H9 (cell line): ENCODE measurements at regions not wholly inside any gene's neighbourhood (a gene's known extent, or its start where the extent isn't known, plus 50 kb on each side); places are given as distances from the start of the nearest gene placed in this dataset.

Experiments used
- DNase-seq: peaks from one replicate; pipeline ENCODE4 v3.0.0-alpha.2; 2017
- H2AFZ ChIP-seq: one replicate; pipeline ENCODE4 v1.6.1; 2013; ENCODE audit warnings: mild to moderate bottlenecking, low read length, control low read depth, moderate library complexity
- H2AK5ac ChIP-seq: 2 replicates; pipeline ENCODE4 v1.6.1; 2013; ENCODE audit warnings: low read length, control low read depth, mixed read lengths; ENCODE audit not compliant: insufficient read length
- H2BK120ac ChIP-seq: one replicate; pipeline ENCODE4 v1.6.1; 2013; ENCODE audit warnings: low read depth, mild to moderate bottlenecking, low read length, control low read depth, inconsistent platforms; ENCODE audit not compliant: poor library complexity, severe bottlenecking
- H2BK12ac ChIP-seq: 2 replicates; pipeline ENCODE4 v1.6.1; 2013; ENCODE audit warnings: low read length, control low read depth, mixed read lengths, low read depth; ENCODE audit not compliant: insufficient read length
- H2BK15ac ChIP-seq: 2 replicates; pipeline ENCODE4 v1.6.1; 2013; ENCODE audit warnings: low read depth, low read length, control low read depth
- H2BK20ac ChIP-seq: one replicate; pipeline ENCODE4 v1.6.1; 2013; ENCODE audit warnings: low read depth, mild to moderate bottlenecking, low read length, control low read depth, inconsistent platforms; ENCODE audit not compliant: poor library complexity, severe bottlenecking
- H2BK5ac ChIP-seq: 2 replicates; pipeline ENCODE4 v1.6.1; 2013; ENCODE audit warnings: low read length, control low read depth, mixed read lengths; ENCODE audit not compliant: insufficient read length
- H3K14ac ChIP-seq: 2 replicates; pipeline ENCODE4 v1.6.1; 2013; ENCODE audit warnings: low read length, control low read depth; ENCODE audit not compliant: insufficient read depth
- H3K18ac ChIP-seq: 2 replicates; pipeline ENCODE4 v1.6.1; 2013; ENCODE audit warnings: low read depth, mild to moderate bottlenecking, mixed read lengths, low read length, control low read depth; ENCODE audit not compliant: insufficient read length
- H3K23ac ChIP-seq: 2 replicates; pipeline ENCODE4 v1.6.1; 2013; ENCODE audit warnings: low read length, control low read depth, mixed read lengths, low read depth; ENCODE audit not compliant: insufficient read length
- H3K23me2 ChIP-seq: 2 replicates; pipeline ENCODE4 v1.6.1; 2013; ENCODE audit warnings: low read depth, mild to moderate bottlenecking, mixed read lengths, low read length, control low read depth; ENCODE audit not compliant: insufficient read length, poor library complexity, severe bottlenecking
- H3K27ac ChIP-seq: 2 replicates; pipeline ENCODE4 v1.5.1; 2013; ENCODE audit warnings: low read length, control low read depth, mixed read lengths, low read depth; ENCODE audit not compliant: insufficient read length
- H3K27me3 ChIP-seq: 2 replicates; pipeline ENCODE4 v1.6.1; 2013; ENCODE audit warnings: low read length, control low read depth, inconsistent platforms; ENCODE audit not compliant: insufficient read depth
- H3K4ac ChIP-seq: 2 replicates; pipeline ENCODE4 v1.6.1; 2013; ENCODE audit warnings: low read depth, mild to moderate bottlenecking, control low read depth, inconsistent platforms, low read length, moderate library complexity
- H3K4me1 ChIP-seq: 2 replicates; pipeline ENCODE4 v1.6.1; 2013; ENCODE audit warnings: low read length, control low read depth, inconsistent platforms; ENCODE audit not compliant: insufficient read depth
- H3K4me2 ChIP-seq: 2 replicates; pipeline ENCODE4 v1.6.1; 2013; ENCODE audit warnings: low read length, control low read depth, mixed read lengths; ENCODE audit not compliant: insufficient read length, insufficient read depth
- H3K56ac ChIP-seq: 2 replicates; pipeline ENCODE4 v1.6.1; 2013; ENCODE audit warnings: low read depth, mild to moderate bottlenecking, mixed read lengths, low read length, control low read depth; ENCODE audit not compliant: insufficient read length
- H3K79me1 ChIP-seq: 2 replicates; pipeline ENCODE4 v1.6.1; 2013; ENCODE audit warnings: low read depth, mild to moderate bottlenecking, moderate library complexity, low read length, control low read depth, inconsistent platforms; ENCODE audit not compliant: insufficient read depth, poor library complexity, severe bottlenecking
- H3K79me2 ChIP-seq: 2 replicates; pipeline ENCODE4 v1.6.1; 2013; ENCODE audit warnings: low read length, control low read depth, inconsistent platforms; ENCODE audit not compliant: insufficient read depth
- H3K9ac ChIP-seq: 2 replicates; pipeline ENCODE4 v1.6.1; 2013; ENCODE audit warnings: low read length, control low read depth, mixed read lengths; ENCODE audit not compliant: insufficient read length; ENCODE audit errors: extremely low read depth
- H3K9me3 ChIP-seq: one replicate; pipeline ENCODE4 v1.6.1; 2013; ENCODE audit warnings: low read depth, low read length, inconsistent platforms; ENCODE audit not compliant: control insufficient read depth
- H3T11ph ChIP-seq: one replicate; pipeline ENCODE4 v1.6.1; 2013; ENCODE audit warnings: mild to moderate bottlenecking, low read length, control low read depth, inconsistent platforms
- H4K20me1 ChIP-seq: one replicate; pipeline ENCODE4 v1.6.1; 2013; ENCODE audit not compliant: control insufficient read depth, insufficient read length, insufficient read depth
- H4K5ac ChIP-seq: 2 replicates; pipeline ENCODE4 v1.6.1; 2013; ENCODE audit warnings: low read depth, mild to moderate bottlenecking, mixed read lengths, low read length, control low read depth; ENCODE audit not compliant: insufficient read length
- H4K8ac ChIP-seq: replicated peaks from 2 replicates; pipeline ENCODE4 v1.6.1; 2013; ENCODE audit warnings: low read length, control low read depth, mixed read lengths, low read depth; ENCODE audit not compliant: insufficient read length
- H4K91ac ChIP-seq: 2 replicates; pipeline ENCODE4 v1.6.1; 2013; ENCODE audit warnings: low read depth, mild to moderate bottlenecking, moderate library complexity, mixed read lengths, low read length, control low read depth; ENCODE audit not compliant: insufficient read length
- H3K27ac Mint-ChIP-seq, 3 experiments: 2 replicates in 2 of 3; 3 replicates in 1 of 3; pipeline ENCODE4 v1.8.0; 2020 to 2021; ENCODE audit warnings: mixed read lengths in 3 of 3, mild to moderate bottlenecking in 1 of 3, moderate library complexity in 1 of 3
- H3K27me3 Mint-ChIP-seq: 2 replicates; pipeline ENCODE4 v1.8.0; 2021; ENCODE audit warnings: low read depth, mild to moderate bottlenecking, moderate library complexity, mixed read lengths
- H3K36me3 Mint-ChIP-seq, 3 experiments: 2 replicates in 2 of 3; 3 replicates in 1 of 3; pipeline ENCODE4 v1.8.0; 2020 to 2021; ENCODE audit warnings: low read depth in 3 of 3, mixed read lengths in 3 of 3; ENCODE audit not compliant: insufficient read depth in 1 of 3
- H3K4me1 Mint-ChIP-seq, 2 experiments: 2 replicates each; pipeline ENCODE4 v1.8.0; 2020; ENCODE audit warnings: mixed read lengths in 2 of 2
- H3K4me3 Mint-ChIP-seq, 2 experiments: 2 replicates in 1 of 2; 3 replicates in 1 of 2; pipeline ENCODE4 v1.8.0; 2020 to 2021; ENCODE audit warnings: mild to moderate bottlenecking in 2 of 2, mixed read lengths in 2 of 2, moderate library complexity in 1 of 2
- H3K9me3 Mint-ChIP-seq, 2 experiments: 2 replicates in 1 of 2; 3 replicates in 1 of 2; pipeline ENCODE4 v1.8.0; 2020; ENCODE audit warnings: mild to moderate bottlenecking in 2 of 2, mixed read lengths in 2 of 2, moderate library complexity in 1 of 2
- TF ChIP-seq, protein P1 (sequence below): fragments of 200-600 bp; sonication (generic); conservative IDR thresholded peaks from 3 replicates; pipeline ENCODE4 v1.8.0; 2021; ENCODE audit warnings: antibody characterized with exemption, mild to moderate bottlenecking

- Histone ChIP-seq H2AFZ (no peak overlapping the region), H2BK20ac (no peak overlapping the region), H2BK120ac (no peak overlapping the region), H3K4me1 (peaks cover 3% of the 10 kb centered on the region), H3K27ac (no peak overlapping the region), H3K14ac (no peak overlapping the region), H2BK12ac (no peak overlapping the region), H3T11ph (no peak overlapping the region), H3K79me2 (no peaks in the 10 kb centered on the region), H4K20me1 (no peaks in the 10 kb centered on the region), H3K23me2 (no peaks in the 10 kb centered on the region), H3K56ac (no peak overlapping the region), H4K91ac (no peak overlapping the region), H4K8ac (no peak overlapping the region), H3K4ac (no peak overlapping the region), H3K9ac (no peak overlapping the region), H4K5ac (no peak overlapping the region), H2BK5ac (no peak overlapping the region), H3K18ac (no peak overlapping the region), H3K9me3 (peaks cover 10% of the 10 kb centered on the region), H3K27me3 (no peaks in the 10 kb centered on the region), H3K4me2 (no peak overlapping the region), H2BK15ac (no peak overlapping the region), H2AK5ac (no peak overlapping the region), H3K79me1 (no peaks in the 10 kb centered on the region), H3K23ac (no peak overlapping the region)
- no peak overlapping the region for H3K27ac Mint-ChIP-seq
- H3K36me3 Mint-ChIP-seq, result peaks cover 8 to 11% (median 11%) of the 10 kb centered on the region in 3 experiments
- TF ChIP-seq, protein P1, sequence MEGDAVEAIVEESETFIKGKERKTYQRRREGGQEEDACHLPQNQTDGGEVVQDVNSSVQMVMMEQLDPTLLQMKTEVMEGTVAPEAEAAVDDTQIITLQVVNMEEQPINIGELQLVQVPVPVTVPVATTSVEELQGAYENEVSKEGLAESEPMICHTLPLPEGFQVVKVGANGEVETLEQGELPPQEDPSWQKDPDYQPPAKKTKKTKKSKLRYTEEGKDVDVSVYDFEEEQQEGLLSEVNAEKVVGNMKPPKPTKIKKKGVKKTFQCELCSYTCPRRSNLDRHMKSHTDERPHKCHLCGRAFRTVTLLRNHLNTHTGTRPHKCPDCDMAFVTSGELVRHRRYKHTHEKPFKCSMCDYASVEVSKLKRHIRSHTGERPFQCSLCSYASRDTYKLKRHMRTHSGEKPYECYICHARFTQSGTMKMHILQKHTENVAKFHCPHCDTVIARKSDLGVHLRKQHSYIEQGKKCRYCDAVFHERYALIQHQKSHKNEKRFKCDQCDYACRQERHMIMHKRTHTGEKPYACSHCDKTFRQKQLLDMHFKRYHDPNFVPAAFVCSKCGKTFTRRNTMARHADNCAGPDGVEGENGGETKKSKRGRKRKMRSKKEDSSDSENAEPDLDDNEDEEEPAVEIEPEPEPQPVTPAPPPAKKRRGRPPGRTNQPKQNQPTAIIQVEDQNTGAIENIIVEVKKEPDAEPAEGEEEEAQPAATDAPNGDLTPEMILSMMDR, result no peak
- no peak for DNase-seq
- H3K4me1 Mint-ChIP-seq, result peaks cover 8 to 14% of the 10 kb centered on the region in 2 experiments
- peaks cover 12 to 23% of the 10 kb centered on the region in 2 experiments for H3K9me3 Mint-ChIP-seq
- H3K27me3 Mint-ChIP-seq, result peaks cover 4% of the 10 kb centered on the region; the same call in 1 of the 2 replicates
- H3K4me3 Mint-ChIP-seq, result no peak overlapping the region
Measured at GRCh38 chr4:52248820-52249219, 197.7 kb downstream of the SPATA18 start.
